Lung (tissue), 11 donors: ENCODE measurements at regions not wholly inside any gene's neighbourhood (a gene's known extent, or its start where the extent isn't known, plus 50 kb on each side); places are given as distances from the start of the nearest gene placed in this dataset.

Source experiments
- ATAC-seq: fragments of 200-7000 bp; cut with Tn5 transposase; one replicate; pipeline ENCODE4 v1.9.1; 2020; ENCODE audit warnings: moderate number of reproducible peaks; ENCODE audit not compliant: insufficient read depth, low FRiP score
- DNase-seq, 3 donors: peaks; one replicate each; pipeline ENCODE4 v3.0.0-alpha.2; 2013 to 2017
- H3K27ac ChIP-seq, 2 donors: one replicate each; pipeline ENCODE4 v1.5.1; 2013; ENCODE audit warnings: mild to moderate bottlenecking in 2 of 2, moderate library complexity in 2 of 2, control low read depth in 1 of 2, inconsistent platforms in 1 of 2, low read depth in 1 of 2, low read length in 1 of 2
- H3K27me3 ChIP-seq, 3 donors: one replicate each; pipeline ENCODE4 v1.5.1; 2013; ENCODE audit warnings: low read length in 2 of 3; ENCODE audit not compliant: control insufficient read depth in 3 of 3, insufficient read depth in 3 of 3
- H3K36me3 ChIP-seq, 4 donors: one replicate each; pipeline ENCODE4 v1.5.1; 2013; ENCODE audit warnings: low read length in 4 of 4, mild to moderate bottlenecking in 1 of 4, moderate library complexity in 1 of 4; ENCODE audit not compliant: control insufficient read depth in 4 of 4, insufficient read depth in 4 of 4
- H3K4me1 ChIP-seq, 5 donors: one replicate each; pipeline ENCODE4 v1.5.1; 2013; ENCODE audit warnings: low read length in 5 of 5, mild to moderate bottlenecking in 2 of 5, moderate library complexity in 1 of 5; ENCODE audit not compliant: control insufficient read depth in 5 of 5, insufficient read depth in 5 of 5
- H3K4me3 ChIP-seq: one replicate; pipeline ENCODE4 v1.5.1; 2013; ENCODE audit warnings: mild to moderate bottlenecking, control low read depth, moderate library complexity
- H3K9ac ChIP-seq, 2 donors: one replicate each; pipeline ENCODE4 v1.5.1; 2013; ENCODE audit warnings: low read length in 2 of 2, control low read depth in 1 of 2; ENCODE audit not compliant: insufficient read depth in 1 of 2
- H3K9me3 ChIP-seq, 4 donors: one replicate each; pipeline ENCODE4 v1.5.1; 2013; ENCODE audit warnings: low read length in 3 of 4, mild to moderate bottlenecking in 1 of 4, moderate library complexity in 1 of 4; ENCODE audit not compliant: control insufficient read depth in 4 of 4, insufficient read depth in 3 of 4
- CTCF ChIP-seq: IDR thresholded peaks from 2 replicates; pipeline ENCODE4 v1.5.1; 2012; ENCODE audit warnings: mild to moderate bottlenecking; ENCODE audit errors: control extremely low read depth, extremely low read depth
- WGBS, 2 donors: extraction: QIAGEN DNeasy Blood & Tissue Kit; methylation state at CpG; one replicate each; pipeline ENCODE4 v1.1.7; 2013; 5-methylcytosine and 5-hydroxymethylcytosine counted together
- donor health status: control.
- donor health status: control.
- donor health status: Bipolar disorder and iron deficiency.
- donor health status: healthy.
- donor health status: DM: yes; HTN: yes; CAD: no.

GRCh38 chr9:80926611-80927010 lies 762.7 kb downstream of the TLE1 start:
- no peak for ATAC-seq
- Histone ChIP-seq H3K36me3 (no peaks in the 10 kb centered on the region), H3K4me3 (no peak overlapping the region), H3K9me3 (no peaks in the 10 kb centered on the region), H3K9ac (no peak overlapping the region), H3K27ac (no peak overlapping the region), H3K27me3 (no peaks in the 10 kb centered on the region), H3K4me1 (no peaks in the 10 kb centered on the region)
- DNase-seq: peak in 1 of 3 donors; percentile 11
- TF ChIP-seq CTCF: no peak
- WGBS, 2 donors: 68 to 79% methylated on average over 3 of the region's 3 CpGs

GRCh38 chr9:80922544-80922943 lies 766.8 kb downstream of the TLE1 start:
- no peaks in the 10 kb centered on the region for H3K4me1 ChIP-seq
- no peak for TF ChIP-seq CTCF
- no peak overlapping the region for H3K27ac ChIP-seq
- no peak overlapping the region for H3K4me3 ChIP-seq
- no peaks in the 10 kb centered on the region for H3K36me3 ChIP-seq
- no peak for ATAC-seq
- DNase-seq: no peak
- no peaks in the 10 kb centered on the region for H3K27me3 ChIP-seq
- H3K9me3 ChIP-seq: peaks cover 0 to 4% (median 0%) of the 10 kb centered on the region in 4 donors
- no peak overlapping the region for H3K9ac ChIP-seq
- 55 to 57% methylated on average over 3 of the region's 3 CpGs for whole genome bisulfite sequencing, 2 donors

- ATAC-seq (no peak), DNase-seq (no peak)
- no peak for TF ChIP-seq CTCF
- no peak overlapping the region for H3K9ac ChIP-seq
- 93 to 95% methylated on average over 10 of the region's 10 CpGs for WGBS, 2 donors
- H3K4me1 ChIP-seq: no peaks in the 10 kb centered on the region
- H3K27me3 ChIP-seq: no peaks in the 10 kb centered on the region
- H3K36me3 ChIP-seq: no peaks in the 10 kb centered on the region
- no peak overlapping the region for H3K27ac ChIP-seq
- H3K9me3 ChIP-seq: no peaks in the 10 kb centered on the region
- no peak overlapping the region for H3K4me3 ChIP-seq
Observed at GRCh38 chr9:80906728-80907127, 782.6 kb downstream of the TLE1 start.

- DNase-seq: peak in 2 of 3 donors; percentile 59 to 75
- Histone ChIP-seq H3K4me1 (peaks cover 0 to 11% (median 0%) of the 10 kb centered on the region in 5 donors), H3K9me3 (peaks cover 0 to 2% (median 0%) of the 10 kb centered on the region in 4 donors), H3K9ac (no peak overlapping the region), H3K4me3 (no peak overlapping the region), H3K27me3 (no peaks in the 10 kb centered on the region), H3K36me3 (no peaks in the 10 kb centered on the region), H3K27ac (no peak overlapping the region)
- no peak for ATAC-seq
- TF ChIP-seq CTCF: no peak
Observed at GRCh38 chr9:80899208-80899607, 790.1 kb downstream of the TLE1 start.
